ENCODE measurements at regions not wholly inside any gene's neighbourhood (a gene's known extent, or its start where the extent isn't known, plus 50 kb on each side); places are given as distances from the start of the nearest gene placed in this dataset.

DNA sequence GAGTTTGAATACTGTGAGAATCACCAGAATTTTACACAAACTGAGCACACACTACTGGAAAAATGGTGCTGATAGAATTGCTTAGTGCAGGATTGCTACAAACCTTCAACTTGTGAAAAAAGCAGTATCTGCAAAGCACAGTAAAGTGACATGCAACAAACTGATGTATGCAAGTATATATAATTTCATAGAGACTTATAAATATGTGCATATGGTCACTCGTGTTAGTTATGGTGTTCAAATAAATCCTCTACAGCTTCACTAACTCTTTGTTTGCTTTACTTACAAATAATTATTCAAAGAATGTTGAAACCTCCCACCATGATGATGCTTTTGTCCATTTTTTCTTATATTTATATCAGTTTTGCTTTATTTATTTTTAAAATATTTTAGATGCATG, 1130.9 kb upstream of the CELF2 start:
- BruUV-seq (replicated peaks): no TSS peak
- Histone ChIP-seq H2AFZ (ENCODE audit: low read depth, low read length, poor library complexity, severe bottlenecking) (no peak overlapping the region), H4K20me1 (ENCODE audit: insufficient read depth) (no peaks in the 10 kb centered on the region), H3K9ac (ENCODE audit: low read length) (no peak overlapping the region), H3K79me2 (ENCODE audit: insufficient read depth, low read length) (no peaks in the 10 kb centered on the region), H3K36me3 (ENCODE audit: control insufficient read depth in 1 of 2, insufficient read depth in 2 of 2, low read length in 2 of 2) (no peaks in the 10 kb centered on the region), H3K9me2 (ENCODE audit: insufficient read depth) (no peaks in the 10 kb centered on the region), H3K4me2 (ENCODE audit: low read length) (no peak overlapping the region), H3K9me3 (ENCODE audit: control insufficient read depth in 1 of 2, insufficient read depth in 1 of 2, low read depth in 1 of 2, low read length in 2 of 2) (peaks cover 10 to 12% of the 10 kb centered on the region in 2 experiments; a peak in 2 of 4 replicates), H3K4me1 (ENCODE audit: control insufficient read depth in 1 of 2, insufficient read depth in 2 of 2, low read length in 2 of 2) (no peaks in the 10 kb centered on the region), H3K27ac (ENCODE audit: low read depth, low read length) (no peak overlapping the region), H3K27me3 (ENCODE audit: insufficient read depth, low read length) (no peaks in the 10 kb centered on the region), H3K4me3 (replicated peaks in 1 of 2; ENCODE audit: low read depth in 1 of 2, low read length in 2 of 2) (no peak overlapping the region)
- ChIA-PET RAD21 (ENCODE audit: low non-redundant PET in 1 of 2, low total read pairs in 2 of 2, uncharacterized antibody in 2 of 2, unreplicated experiment in 2 of 2) (no interaction called here), POLR2A (no interaction called here), CTCF (no interaction called here)
- ATAC-seq (no peak), DNase-seq (ENCODE audit: low read depth, low spot score) (no peak)
- intact Hi-C loops (cut with micrococcal nuclease): no loop called here
- TF ChIP-seq ATF3 (IDR thresholded peaks at IDR 0.05) (no peak), SP1 (IDR thresholded peaks at IDR 0.05; ENCODE audit: low read depth) (no peak)

DNA sequence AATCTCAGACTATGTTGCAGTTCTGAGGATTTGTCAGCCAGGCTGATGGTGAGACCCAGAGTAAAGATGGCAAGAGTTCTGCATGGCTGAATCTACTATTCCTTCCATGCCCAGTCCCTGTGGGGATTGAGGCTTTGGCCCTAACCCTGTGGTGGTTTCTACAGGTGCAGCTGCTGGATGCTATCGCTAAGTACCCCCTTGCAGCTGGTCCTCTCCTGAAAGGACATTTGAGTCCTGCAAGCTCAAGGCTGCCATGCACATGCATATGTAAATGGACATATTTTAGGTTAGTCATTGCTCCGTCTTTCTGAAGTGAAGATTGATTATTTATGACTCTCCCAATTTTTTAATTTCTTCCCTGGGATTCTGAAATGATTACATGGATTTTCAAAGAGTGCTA, 1122.2 kb upstream of the CELF2 start:
- Histone ChIP-seq H3K4me2 (ENCODE audit: low read length) (no peak overlapping the region), H3K79me2 (ENCODE audit: insufficient read depth, low read length) (no peaks in the 10 kb centered on the region), H3K4me3 (replicated peaks in 1 of 2; ENCODE audit: low read depth in 1 of 2, low read length in 2 of 2) (no peak overlapping the region), H3K9ac (ENCODE audit: low read length) (no peak overlapping the region), H3K27ac (ENCODE audit: low read depth, low read length) (no peak overlapping the region), H2AFZ (ENCODE audit: low read depth, low read length, poor library complexity, severe bottlenecking) (no peak overlapping the region), H3K9me3 (ENCODE audit: control insufficient read depth in 1 of 2, insufficient read depth in 1 of 2, low read depth in 1 of 2, low read length in 2 of 2) (peaks cover 3 to 16% of the 10 kb centered on the region in 2 experiments; a peak in 2 of 4 replicates), H3K4me1 (ENCODE audit: control insufficient read depth in 1 of 2, insufficient read depth in 2 of 2, low read length in 2 of 2) (no peaks in the 10 kb centered on the region), H3K27me3 (ENCODE audit: insufficient read depth, low read length) (no peaks in the 10 kb centered on the region), H4K20me1 (ENCODE audit: insufficient read depth) (no peaks in the 10 kb centered on the region), H3K9me2 (ENCODE audit: insufficient read depth) (no peaks in the 10 kb centered on the region), H3K36me3 (ENCODE audit: control insufficient read depth in 1 of 2, insufficient read depth in 2 of 2, low read length in 2 of 2) (no peaks in the 10 kb centered on the region)
- ATAC-seq: no peak
- ChIA-PET RAD21 (ENCODE audit: low non-redundant PET in 1 of 2, low total read pairs in 2 of 2, uncharacterized antibody in 2 of 2, unreplicated experiment in 2 of 2) (no interaction called here), CTCF (no interaction called here), POLR2A (no interaction called here)
- TF ChIP-seq CBX3 (IDR thresholded peaks at IDR 0.05; ENCODE audit: low read depth): no peak
- TF ChIP-seq POLR2A (IDR thresholded peaks at IDR 0.05; ENCODE audit: borderline replicate concordance, extremely low read depth, insufficient read depth, insufficient read length): no peak
- no peak for TF ChIP-seq SIN3A (IDR thresholded peaks at IDR 0.05; ENCODE audit: low read depth)
- TF ChIP-seq JUND (IDR thresholded peaks at IDR 0.05): no peak
- no peak for TF ChIP-seq CEBPB (IDR thresholded peaks at IDR 0.05; ENCODE audit: low read depth)
- TF ChIP-seq RAD21 (IDR thresholded peaks at IDR 0.05; ENCODE audit: low read depth): no peak
- TF ChIP-seq TCF7L2 (IDR thresholded peaks at IDR 0.05; ENCODE audit: borderline replicate concordance, extremely low read depth, insufficient read depth, insufficient read length): no peak
- TF ChIP-seq FOSL1 (IDR thresholded peaks at IDR 0.05; ENCODE audit: low read depth): no peak
- TF ChIP-seq SRF (IDR thresholded peaks at IDR 0.05; ENCODE audit: low read depth): no peak
- TF ChIP-seq ELF1 (IDR thresholded peaks at IDR 0.05; ENCODE audit: borderline replicate concordance, low read depth): no peak
- TF ChIP-seq CTCF (IDR thresholded peaks at IDR 0.05 in 2 of 3, conservative IDR thresholded peaks at IDR 0.05 in 1 of 3; ENCODE audit: borderline replicate concordance in 1 of 3, insufficient read depth in 1 of 3, low read depth in 2 of 3, low read length in 2 of 3): no peak
- no peak for TF ChIP-seq MAX (IDR thresholded peaks at IDR 0.05)
- TF ChIP-seq EZH2 (IDR thresholded peaks at IDR 0.05): no peak
- TF ChIP-seq ATF3 (IDR thresholded peaks at IDR 0.05): no peak
- BruUV-seq (replicated peaks): no TSS peak
- DNase-seq (ENCODE audit: low read depth, low spot score): no peak
- intact Hi-C loops (cut with micrococcal nuclease): no loop called here

Measured in HCT116 (cell line).